ENCODE measurements at regions not wholly inside any gene's neighbourhood (a gene's known extent, or its start where the extent isn't known, plus 50 kb on each side); places are given as distances from the start of the nearest gene placed in this dataset.

DNA sequence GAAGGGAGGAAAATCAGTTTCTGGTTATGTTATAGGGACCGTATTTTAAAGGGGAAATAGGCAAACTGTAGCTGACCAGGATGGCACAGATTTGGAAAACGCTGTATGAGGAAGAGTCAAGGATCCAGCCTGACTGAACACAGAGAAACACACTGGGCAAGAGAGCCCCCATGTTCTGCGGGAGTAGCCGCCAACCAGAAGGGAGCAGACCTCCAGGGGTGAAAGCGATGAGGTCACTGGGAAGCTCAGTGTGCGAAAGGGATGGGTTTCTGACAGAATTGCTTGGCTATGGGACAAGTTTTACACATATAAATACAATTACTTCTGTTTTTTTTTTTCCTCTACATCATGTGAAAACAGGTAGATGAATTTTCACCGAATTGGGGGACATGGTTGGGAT lies 291.6 kb upstream of the PODXL start:
- Histone ChIP-seq H3F3A (ENCODE audit: insufficient read depth, low read length) (no peaks in the 10 kb centered on the region), H3K9ac (ENCODE audit: low read length) (no peak overlapping the region), H4K20me1 (ENCODE audit: insufficient read depth, low read length) (no peaks in the 10 kb centered on the region), H3K4me2 (ENCODE audit: low read length) (no peak overlapping the region), H2AFZ (ENCODE audit: low read length) (no peak overlapping the region), H3K9me3 (ENCODE audit: low read length) (no peaks in the 10 kb centered on the region; the same call in 1 of the 2 replicates), H3K27ac (ENCODE audit: low read depth, low read length, poor library complexity, severe bottlenecking) (no peak overlapping the region), H3K4me3 (ENCODE audit: low read depth, low read length, poor library complexity, severe bottlenecking) (no peak overlapping the region), H3K36me3 (ENCODE audit: insufficient read depth, low read length) (no peaks in the 10 kb centered on the region), H3K9me2 (ENCODE audit: low read depth, low read length) (no peaks in the 10 kb centered on the region), H3K27me3 (ENCODE audit: insufficient read depth, low read length) (no peaks in the 10 kb centered on the region), H3K79me2 (ENCODE audit: insufficient read depth, low read length) (no peaks in the 10 kb centered on the region), H3K4me1 (ENCODE audit: insufficient read depth, low read length, severe bottlenecking) (no peaks in the 10 kb centered on the region)
- no peak for TF ChIP-seq EZH2 (IDR thresholded peaks at IDR 0.05; ENCODE audit: borderline replicate concordance, low read length)
- TF ChIP-seq CTCF (IDR thresholded peaks at IDR 0.05; ENCODE audit: low read length), result no peak

DNA sequence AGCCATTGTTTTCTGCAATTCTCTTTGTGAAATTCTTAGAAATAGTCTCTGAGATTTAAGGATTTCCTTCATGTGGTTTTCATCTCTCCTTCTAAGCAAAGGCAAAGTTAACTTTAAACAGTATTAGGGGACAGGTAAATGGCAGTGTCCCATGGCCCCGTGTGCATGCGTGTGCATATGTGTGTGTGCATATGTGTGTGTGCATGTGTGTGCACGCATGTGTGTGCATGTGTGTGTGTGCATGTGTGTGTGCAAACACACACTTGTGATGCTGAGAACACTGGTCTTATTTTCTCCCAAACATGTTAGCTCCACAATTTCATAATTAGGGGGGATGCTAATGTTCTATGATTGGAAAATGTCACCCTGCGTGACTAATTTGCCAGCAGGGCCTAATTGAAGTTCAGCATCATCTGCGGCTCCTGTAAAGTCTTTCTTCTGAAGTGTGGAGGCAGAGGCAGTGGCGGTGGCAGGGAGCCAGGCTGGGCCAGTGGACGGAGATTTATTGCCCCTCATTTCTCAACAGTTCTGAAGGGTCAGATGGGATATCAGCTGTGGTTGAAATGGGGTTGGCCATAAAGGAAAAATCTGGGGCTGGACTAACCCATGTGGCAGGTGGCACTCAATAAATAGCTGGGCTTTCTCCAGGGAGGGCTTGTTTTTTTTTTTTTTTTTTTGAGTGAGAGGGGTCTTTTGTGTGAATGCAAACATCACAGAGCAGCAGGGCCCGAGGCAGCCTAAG lies 289.3 kb upstream of the PODXL start:
- no peaks in the 10 kb centered on the region for H3K4me1 ChIP-seq (ENCODE audit: insufficient read depth, low read length, severe bottlenecking)
- no peak overlapping the region for H3K9ac ChIP-seq (ENCODE audit: low read length)
- H3K9me2 ChIP-seq (ENCODE audit: low read depth, low read length), result no peaks in the 10 kb centered on the region
- no peaks in the 10 kb centered on the region for H3K79me2 ChIP-seq (ENCODE audit: insufficient read depth, low read length)
- H3K27ac ChIP-seq (ENCODE audit: low read depth, low read length, poor library complexity, severe bottlenecking), result no peak overlapping the region
- no peaks in the 10 kb centered on the region for H4K20me1 ChIP-seq (ENCODE audit: insufficient read depth, low read length)
- H3K9me3 ChIP-seq (ENCODE audit: low read length), result no peaks in the 10 kb centered on the region
- no peaks in the 10 kb centered on the region for H3K36me3 ChIP-seq (ENCODE audit: insufficient read depth, low read length)
- TF ChIP-seq CTCF (IDR thresholded peaks at IDR 0.05; ENCODE audit: low read length), result no peak
- no peak for TF ChIP-seq EZH2 (IDR thresholded peaks at IDR 0.05; ENCODE audit: borderline replicate concordance, low read length)
- no peaks in the 10 kb centered on the region; the same call in 1 of the 2 replicates for H3K27me3 ChIP-seq (ENCODE audit: insufficient read depth, low read length)
- H2AFZ ChIP-seq (ENCODE audit: low read length), result no peak overlapping the region
- no peaks in the 10 kb centered on the region for H3F3A ChIP-seq (ENCODE audit: insufficient read depth, low read length)
- H3K4me3 ChIP-seq (ENCODE audit: low read depth, low read length, poor library complexity, severe bottlenecking), result no peak overlapping the region
- H3K4me2 ChIP-seq (ENCODE audit: low read length), result no peak overlapping the region

- Histone ChIP-seq H3K79me2 (ENCODE audit: insufficient read depth, low read length) (no peaks in the 10 kb centered on the region), H3K4me3 (ENCODE audit: low read depth, low read length, poor library complexity, severe bottlenecking) (no peak overlapping the region), H2AFZ (ENCODE audit: low read length) (no peak overlapping the region), H3K4me2 (ENCODE audit: low read length) (no peak overlapping the region), H3K9me2 (ENCODE audit: low read depth, low read length) (no peaks in the 10 kb centered on the region), H3K9me3 (ENCODE audit: low read length) (no peaks in the 10 kb centered on the region), H3K27ac (ENCODE audit: low read depth, low read length, poor library complexity, severe bottlenecking) (no peak overlapping the region), H3K27me3 (ENCODE audit: insufficient read depth, low read length) (no peaks in the 10 kb centered on the region; the same call in 1 of the 2 replicates), H3K9ac (ENCODE audit: low read length) (no peak overlapping the region), H3K4me1 (ENCODE audit: insufficient read depth, low read length, severe bottlenecking) (no peaks in the 10 kb centered on the region), H3K36me3 (ENCODE audit: insufficient read depth, low read length) (no peaks in the 10 kb centered on the region), H3F3A (ENCODE audit: insufficient read depth, low read length) (no peaks in the 10 kb centered on the region), H4K20me1 (ENCODE audit: insufficient read depth, low read length) (no peaks in the 10 kb centered on the region)
- TF ChIP-seq EZH2 (IDR thresholded peaks at IDR 0.05; ENCODE audit: borderline replicate concordance, low read length) (no peak), CTCF (IDR thresholded peaks at IDR 0.05; ENCODE audit: low read length) (no peak)
Measured at GRCh38 chr7:131844369-131844768, 287.9 kb upstream of the PODXL start.
